ENCODE measurements at regions not wholly inside any gene's neighbourhood (a gene's known extent, or its start where the extent isn't known, plus 50 kb on each side); places are given as distances from the start of the nearest gene placed in this dataset.

DNA sequence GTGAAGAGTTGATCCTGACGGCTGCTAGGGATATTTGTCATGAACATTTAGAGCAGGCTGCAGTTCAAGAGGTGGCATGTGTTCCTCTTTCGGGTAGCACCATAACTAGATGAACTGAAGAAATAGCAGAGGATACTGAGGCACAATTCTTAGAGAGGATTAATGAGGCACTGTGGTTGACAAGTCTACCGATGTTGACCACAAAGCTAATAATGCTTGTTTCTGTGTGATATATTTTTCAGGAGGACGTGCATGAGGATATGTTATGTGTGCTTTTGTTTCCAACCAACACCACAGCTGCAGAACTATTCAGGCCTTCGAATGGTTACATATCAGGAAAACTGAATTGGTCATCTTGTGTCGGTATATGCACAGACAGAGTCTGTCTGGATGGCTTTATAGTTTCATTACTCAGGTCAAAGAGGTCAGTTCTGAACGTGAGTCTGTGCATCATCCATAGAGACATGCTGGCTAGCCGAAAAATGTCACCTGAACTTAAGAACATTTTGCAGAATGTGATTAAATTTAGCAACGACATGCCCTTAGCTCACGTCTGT is 210.1 kb upstream of the IRS2 start:
- no peaks in the 10 kb centered on the region for H3K79me2 ChIP-seq (ENCODE audit: low read depth)
- DNase-seq (ENCODE audit: low spot score): no peak
- Mint-ChIP-seq H3K9me3 (peaks cover 7% of the 10 kb centered on the region), H3K27ac (no peak overlapping the region), H3K27me3 (ENCODE audit: insufficient read depth, low read depth) (no peaks in the 10 kb centered on the region), H3K4me3 (no peak overlapping the region), H3K36me3 (no peaks in the 10 kb centered on the region), H3K4me1 (peaks cover 23% of the 10 kb centered on the region)
- H3K27ac ChIP-seq: no peak overlapping the region
- H3K9ac ChIP-seq: no peak overlapping the region
- H3K9me3 ChIP-seq (ENCODE audit: low read depth): no peaks in the 10 kb centered on the region
- no peak overlapping the region for H3K4me2 ChIP-seq
- H3K4me3 ChIP-seq: no peak overlapping the region
- no peak overlapping the region for H2AFZ ChIP-seq (replicated peaks)
- no peaks in the 10 kb centered on the region for H3K36me3 ChIP-seq
- H3K27me3 ChIP-seq: no peaks in the 10 kb centered on the region
- no peaks in the 10 kb centered on the region for H3F3A ChIP-seq (ENCODE audit: low read depth)
- peaks cover 8% of the 10 kb centered on the region for H3K4me1 ChIP-seq
- TF ChIP-seq CTCF (IDR thresholded peaks at IDR 0.05): no peak
- no peak for TF ChIP-seq EZH2 (IDR thresholded peaks at IDR 0.05)
- no peak for TF ChIP-seq EZH2phosphoT487 (IDR thresholded peaks at IDR 0.05)
- no peaks in the 10 kb centered on the region for H4K20me1 ChIP-seq (ENCODE audit: low read depth)

DNA sequence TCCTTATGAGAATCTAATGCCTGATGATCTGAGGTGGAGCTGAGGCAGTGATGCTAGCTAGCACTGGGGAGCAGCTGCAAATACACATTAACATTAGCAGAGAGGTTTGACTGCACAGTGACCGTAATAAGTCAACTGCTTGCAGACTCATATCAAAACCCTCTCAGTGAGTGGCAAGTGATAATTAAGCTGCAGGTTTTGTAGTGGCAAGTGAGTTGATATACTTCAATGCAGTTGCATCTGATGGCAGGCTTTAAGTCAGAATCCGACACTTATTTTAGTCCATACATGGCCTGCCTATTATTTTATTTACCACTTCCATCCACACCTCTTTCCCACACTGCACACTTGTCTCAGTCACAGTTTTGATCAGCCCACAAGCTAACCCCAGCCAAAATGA is 209.2 kb upstream of the IRS2 start:
- Histone ChIP-seq H3K9ac (no peak overlapping the region), H3K4me2 (no peak overlapping the region), H3K4me3 (no peak overlapping the region), H2AFZ (replicated peaks) (no peak overlapping the region), H4K20me1 (ENCODE audit: low read depth) (no peaks in the 10 kb centered on the region), H3F3A (ENCODE audit: low read depth) (no peaks in the 10 kb centered on the region), H3K79me2 (ENCODE audit: low read depth) (no peaks in the 10 kb centered on the region), H3K27ac (no peak overlapping the region), H3K4me1 (peaks cover 8% of the 10 kb centered on the region), H3K9me3 (ENCODE audit: low read depth) (no peaks in the 10 kb centered on the region), H3K36me3 (no peaks in the 10 kb centered on the region), H3K27me3 (no peaks in the 10 kb centered on the region)
- no peaks in the 10 kb centered on the region for H3K27me3 Mint-ChIP-seq (ENCODE audit: insufficient read depth, low read depth)
- peaks cover 7% of the 10 kb centered on the region for H3K9me3 Mint-ChIP-seq
- no peak for DNase-seq (ENCODE audit: low spot score)
- TF ChIP-seq CTCF (IDR thresholded peaks at IDR 0.05): no peak
- no peak for TF ChIP-seq EZH2 (IDR thresholded peaks at IDR 0.05)
- TF ChIP-seq EZH2phosphoT487 (IDR thresholded peaks at IDR 0.05): no peak
- H3K27ac Mint-ChIP-seq: no peak overlapping the region
- H3K4me3 Mint-ChIP-seq: no peak overlapping the region
- H3K36me3 Mint-ChIP-seq: no peaks in the 10 kb centered on the region
- H3K4me1 Mint-ChIP-seq: peaks cover 23% of the 10 kb centered on the region

- Mint-ChIP-seq H3K27ac (no peak overlapping the region), H3K36me3 (no peaks in the 10 kb centered on the region), H3K27me3 (ENCODE audit: insufficient read depth, low read depth) (no peaks in the 10 kb centered on the region), H3K9me3 (peaks cover under 1% of the 10 kb centered on the region), H3K4me3 (no peak overlapping the region), H3K4me1 (no peaks in the 10 kb centered on the region)
- no peaks in the 10 kb centered on the region for H3K36me3 ChIP-seq
- no peak overlapping the region for H3K4me2 ChIP-seq
- H3F3A ChIP-seq (ENCODE audit: low read depth): no peaks in the 10 kb centered on the region
- DNase-seq (ENCODE audit: low spot score): no peak
- no peak overlapping the region for H3K4me3 ChIP-seq
- no peaks in the 10 kb centered on the region for H3K4me1 ChIP-seq
- no peak overlapping the region for H3K27ac ChIP-seq
- H3K9ac ChIP-seq: no peak overlapping the region
- H3K27me3 ChIP-seq: no peaks in the 10 kb centered on the region
- no peak overlapping the region for H2AFZ ChIP-seq (replicated peaks)
- TF ChIP-seq EZH2phosphoT487 (IDR thresholded peaks at IDR 0.05) (no peak), EZH2 (IDR thresholded peaks at IDR 0.05) (no peak), CTCF (IDR thresholded peaks at IDR 0.05) (no peak)
- H3K79me2 ChIP-seq (ENCODE audit: low read depth): no peaks in the 10 kb centered on the region
- H4K20me1 ChIP-seq (ENCODE audit: low read depth): no peaks in the 10 kb centered on the region
- no peaks in the 10 kb centered on the region for H3K9me3 ChIP-seq (ENCODE audit: low read depth)
Observed at GRCh38 chr13:109990296-109990695, 203.9 kb upstream of the IRS2 start.

Data from neural progenitor cell (in vitro differentiated cells).